ENCODE measurements at regions not wholly inside any gene's neighbourhood (a gene's known extent, or its start where the extent isn't known, plus 50 kb on each side); places are given as distances from the start of the nearest gene placed in this dataset.

DNA sequence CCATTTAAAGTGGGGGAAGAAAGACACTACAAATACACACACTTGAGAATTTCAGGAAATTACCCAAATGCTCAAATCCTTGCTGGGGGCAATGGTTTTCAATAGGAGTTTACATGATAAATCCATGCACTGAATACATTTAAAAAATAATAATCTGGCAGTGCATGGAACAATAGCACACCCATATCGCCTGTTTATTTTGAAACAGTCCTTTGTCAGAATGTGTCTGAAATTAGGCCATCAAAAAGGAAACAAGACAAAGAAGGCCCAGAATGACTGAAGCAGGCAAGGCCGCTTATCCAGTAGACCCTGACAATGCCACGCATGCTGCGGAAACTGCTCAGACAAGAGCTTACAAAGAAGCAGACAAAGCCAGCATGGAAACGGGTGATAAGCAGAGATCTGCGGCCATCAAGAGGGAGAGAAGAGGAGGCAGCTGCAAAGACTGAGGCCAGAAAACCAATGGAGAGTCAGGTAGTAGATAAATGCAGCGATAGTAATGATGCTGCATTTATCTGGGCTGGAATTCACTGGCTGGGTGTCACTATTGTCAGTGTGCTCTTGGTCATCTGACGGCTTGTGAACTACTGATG lies 211.9 kb upstream of the CNR1 start:
- no peak for DNase-seq

DNA sequence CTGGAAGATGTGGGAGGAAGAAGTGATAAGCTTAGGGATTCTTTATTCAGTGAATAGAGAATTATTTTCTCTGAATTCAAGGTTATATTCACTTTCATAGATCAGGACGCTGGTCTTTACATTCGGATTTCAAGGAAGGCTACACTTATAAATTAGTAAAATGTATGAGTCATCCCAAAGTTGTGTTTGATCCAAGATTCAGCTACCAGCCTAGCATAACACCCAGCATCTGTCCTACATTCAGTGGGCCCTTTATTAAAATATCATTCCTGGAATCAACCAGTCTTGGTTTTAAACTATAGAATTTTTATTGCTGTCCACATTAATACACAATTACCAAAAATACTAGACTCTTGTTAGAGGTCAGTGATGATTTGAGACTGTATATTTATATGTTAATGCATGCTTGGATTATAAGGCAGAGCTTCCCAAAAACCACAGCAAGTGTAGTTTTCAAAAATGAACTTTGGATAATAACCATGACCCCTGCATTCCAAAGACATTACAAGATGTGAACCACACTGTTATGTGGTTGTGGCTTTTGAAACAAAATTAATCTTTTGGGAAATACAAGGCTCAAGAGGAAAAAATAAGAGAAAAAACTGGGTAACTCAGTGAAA lies 210.7 kb upstream of the CNR1 start:
- DNase-seq, result no peak

- DNase-seq, result no peak
Measured at GRCh38 chr6:88376197-88376596, 210.1 kb upstream of the CNR1 start.

- peak; percentile 46 to 69 for DNase-seq
Measured at GRCh38 chr6:88374553-88374952, 208.4 kb upstream of the CNR1 start.

DNA sequence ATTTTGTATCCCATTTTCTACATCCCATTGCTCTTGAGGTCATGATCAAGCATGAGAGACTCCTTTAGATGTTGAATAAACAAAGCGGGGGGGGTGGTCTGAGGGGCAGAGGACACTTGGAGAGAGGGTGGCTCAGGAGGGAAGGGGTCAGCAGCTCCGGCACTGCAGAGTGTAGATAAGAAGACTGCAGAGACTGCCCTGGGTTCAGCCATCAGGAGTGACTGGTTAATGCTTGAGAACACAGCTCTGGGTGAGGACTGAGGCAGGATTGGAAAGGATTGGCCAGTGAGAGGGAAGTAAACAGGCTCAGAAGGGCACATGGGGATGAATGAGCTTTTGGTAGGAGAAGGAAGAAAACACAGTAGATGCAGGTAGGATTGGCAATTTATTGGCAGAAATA lies 205.3 kb upstream of the CNR1 start:
- DNase-seq, result no peak

DNA sequence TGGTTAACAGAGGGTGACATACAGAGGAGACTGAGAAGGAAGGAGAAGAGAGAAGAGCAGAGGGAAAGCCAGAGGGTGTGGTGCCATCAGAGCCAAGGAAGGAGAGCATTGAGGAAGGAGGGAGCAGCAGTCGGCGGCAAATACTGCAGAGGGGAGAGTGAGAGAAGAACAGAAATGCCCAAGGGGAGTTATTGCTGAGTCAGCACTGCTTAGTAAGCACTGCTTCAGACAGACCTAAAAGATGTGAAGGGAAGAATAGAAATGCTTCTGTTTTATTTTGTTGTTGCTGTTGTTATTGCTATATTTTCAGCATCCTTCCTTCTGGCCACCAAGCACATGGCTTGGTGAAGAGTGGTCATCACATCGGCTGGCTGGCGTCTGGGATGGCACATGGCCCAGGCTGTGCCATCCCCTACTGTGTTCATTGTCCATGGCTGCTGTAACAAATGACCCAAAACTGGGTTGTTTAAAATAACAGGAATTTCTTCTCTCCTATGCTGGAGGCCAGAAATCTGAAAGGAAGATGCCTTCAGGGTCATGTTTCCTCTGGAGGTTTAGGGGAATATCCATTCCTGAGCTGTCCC lies 204.1 kb upstream of the CNR1 start:
- DNase-seq, result no peak

GRCh38 chr6:88369262-88369661 lies 203.1 kb upstream of the CNR1 start:
- no peak for DNase-seq

DNA sequence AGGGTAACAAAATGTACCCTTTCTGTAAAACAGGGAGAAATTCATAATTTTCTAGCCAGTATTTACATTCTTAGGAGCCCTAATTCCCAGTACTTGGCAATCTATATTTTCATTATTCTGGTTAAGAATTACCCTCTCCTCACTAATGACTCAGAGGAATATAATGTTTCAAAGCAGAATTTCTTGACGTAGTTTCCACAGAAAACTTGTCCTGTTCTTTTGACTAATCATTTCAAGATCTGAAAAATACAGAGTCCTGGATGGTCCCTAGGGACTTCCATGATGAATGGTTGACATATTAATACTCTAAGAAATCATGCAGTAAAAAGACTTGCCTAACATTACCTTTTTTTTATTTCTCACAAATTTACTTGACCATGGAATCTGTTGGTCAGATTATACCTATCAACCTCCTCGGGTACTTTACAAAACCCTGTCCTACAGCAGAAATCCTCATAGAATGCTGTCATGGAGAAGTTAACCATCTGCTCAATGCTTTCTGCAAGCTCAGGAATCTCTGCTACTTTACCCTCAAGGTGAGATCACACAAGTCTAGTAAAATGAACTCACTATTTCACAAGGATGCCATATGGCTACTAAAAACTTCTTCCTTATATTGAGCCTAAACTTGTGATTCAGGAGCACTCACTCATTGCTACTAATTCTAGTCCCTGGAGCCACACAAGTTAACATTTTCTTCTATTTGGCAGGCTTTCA lies 202.1 kb upstream of the CNR1 start:
- DNase-seq, result no peak

DNA sequence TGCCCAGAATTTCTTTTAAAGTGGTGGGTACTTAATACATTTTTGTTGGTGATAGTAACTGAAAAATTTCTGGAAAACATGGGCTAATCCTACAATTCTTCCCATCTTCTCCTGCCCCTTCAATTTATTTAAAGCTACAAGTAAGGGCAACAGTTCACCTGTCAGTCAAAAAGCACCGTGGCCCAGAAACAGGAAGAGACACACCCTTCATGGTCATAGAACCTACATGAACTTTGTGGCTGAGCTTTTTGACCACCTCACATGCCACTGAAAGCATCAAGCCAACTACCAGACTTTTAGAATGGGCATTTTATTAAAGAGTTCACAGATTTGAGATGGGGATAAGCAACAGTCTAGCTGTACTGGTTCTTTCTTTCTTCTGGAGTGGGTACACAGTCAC lies 201.1 kb upstream of the CNR1 start:
- no peak for DNase-seq

GRCh38 chr6:88366672-88367071 lies 200.5 kb upstream of the CNR1 start:
- DNase-seq, result no peak

DNA sequence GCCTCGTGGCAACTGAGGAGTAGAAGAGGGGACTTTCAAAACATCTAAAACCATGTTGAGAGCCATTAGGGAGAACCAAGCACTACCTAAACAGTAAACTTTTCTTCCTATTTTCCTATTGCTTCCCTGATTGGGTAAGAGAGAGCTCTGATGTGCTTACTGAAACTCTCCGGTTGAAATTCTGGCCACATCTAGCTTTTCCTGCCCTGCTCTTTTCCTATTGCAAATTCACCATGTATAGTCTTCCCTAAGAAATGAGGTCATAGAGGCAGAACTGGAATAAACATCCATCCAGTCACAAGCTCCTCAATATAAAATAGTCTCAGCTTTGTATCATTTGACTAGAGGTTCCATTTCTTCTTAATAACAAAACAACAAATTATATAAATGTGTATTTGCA lies 199.5 kb upstream of the CNR1 start:
- no peak for DNase-seq

DNA sequence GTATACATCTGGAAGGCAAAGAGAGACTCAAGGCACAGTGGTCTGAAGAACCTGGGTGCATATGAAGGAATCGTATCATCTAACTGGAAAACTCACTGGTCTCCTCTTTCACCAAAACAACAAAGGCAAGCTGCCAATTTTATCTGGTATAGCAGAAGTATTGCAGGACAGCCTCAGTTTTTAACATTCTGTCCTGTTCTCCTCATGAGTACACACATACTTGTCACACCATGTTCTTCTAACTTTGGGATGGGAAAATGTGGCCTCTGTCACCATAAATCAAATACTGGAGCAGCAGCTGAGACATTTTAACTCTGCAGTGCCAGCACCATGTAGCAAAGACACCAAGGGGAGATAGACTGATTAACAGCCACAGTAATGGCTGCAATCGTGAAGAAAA lies 199.1 kb upstream of the CNR1 start:
- no peak for DNase-seq

- no peak for DNase-seq
Measured at GRCh38 chr6:88361754-88362153, 195.6 kb upstream of the CNR1 start.

DNA sequence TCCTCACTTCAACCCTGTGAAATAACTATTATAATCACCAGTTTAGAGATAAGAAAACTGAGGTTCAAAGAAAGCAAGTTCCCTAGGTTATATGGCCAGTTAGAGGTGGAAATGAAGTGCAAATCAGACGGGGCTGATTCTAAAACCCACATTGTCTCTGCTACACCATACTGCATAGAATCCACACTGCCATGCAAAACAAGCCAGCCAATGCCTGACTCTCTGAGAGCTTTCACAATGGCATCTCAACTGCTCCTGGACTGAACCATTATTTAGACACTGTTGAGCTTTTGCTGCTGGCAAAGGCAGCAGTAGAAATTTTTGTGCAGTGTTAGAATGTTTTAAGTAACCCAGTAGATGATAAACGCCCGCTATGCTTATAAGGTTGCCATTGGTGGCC lies 195.2 kb upstream of the CNR1 start:
- DNase-seq, result no peak

- DNase-seq, result no peak
Measured at GRCh38 chr6:88360203-88360797, 194.2 kb upstream of the CNR1 start.

DNA sequence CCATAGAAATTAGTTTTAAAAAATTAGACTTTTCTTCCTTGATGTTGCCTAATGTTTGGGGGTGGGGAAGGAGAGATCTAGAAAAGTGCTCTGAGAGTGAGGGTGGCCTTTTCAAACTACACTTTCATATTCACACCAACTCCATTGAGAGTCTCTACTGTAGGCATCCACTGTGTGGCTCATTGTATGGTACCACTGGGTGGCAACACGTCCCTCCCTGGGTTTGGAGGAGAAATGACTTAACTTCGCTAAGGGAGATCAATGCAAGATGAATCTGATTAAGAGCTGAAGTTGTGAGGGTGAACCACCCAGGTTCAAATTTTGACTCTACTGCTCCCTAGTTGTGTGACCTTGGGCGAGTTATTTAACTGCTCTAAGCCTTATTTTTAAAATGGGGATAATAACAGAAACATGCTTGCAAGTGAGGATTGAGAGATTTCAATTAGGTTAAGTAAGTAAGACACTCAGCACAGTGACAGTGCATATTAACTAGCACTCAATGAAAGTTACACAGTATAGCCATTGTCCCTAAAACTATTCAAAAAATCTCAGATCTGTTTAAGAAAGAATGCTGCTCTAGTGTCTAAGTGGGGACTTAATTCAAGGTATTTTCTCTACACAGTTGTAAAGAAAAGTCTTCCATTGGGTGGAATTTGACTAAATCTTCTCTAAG lies 193.5 kb upstream of the CNR1 start:
- no peak for DNase-seq

DNA sequence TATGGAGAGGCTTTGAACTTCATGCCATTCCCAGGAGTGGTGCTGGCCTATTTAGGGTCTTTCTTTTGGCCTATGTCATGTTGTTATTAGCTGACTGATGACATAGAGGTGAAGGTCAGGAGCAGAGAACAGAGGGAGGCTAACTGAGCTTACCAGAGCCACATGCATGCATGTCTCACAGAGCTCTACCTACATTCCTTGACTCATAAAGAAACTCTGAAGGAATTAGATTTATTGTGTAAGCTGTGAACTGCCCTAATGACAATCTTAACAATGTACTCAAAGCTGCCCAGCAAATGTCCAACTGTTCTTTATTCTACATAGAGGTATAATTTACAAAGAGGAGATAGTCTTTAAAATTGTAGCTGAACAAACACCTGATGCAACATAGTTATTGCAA lies 192.7 kb upstream of the CNR1 start:
- no peak for DNase-seq

DNA sequence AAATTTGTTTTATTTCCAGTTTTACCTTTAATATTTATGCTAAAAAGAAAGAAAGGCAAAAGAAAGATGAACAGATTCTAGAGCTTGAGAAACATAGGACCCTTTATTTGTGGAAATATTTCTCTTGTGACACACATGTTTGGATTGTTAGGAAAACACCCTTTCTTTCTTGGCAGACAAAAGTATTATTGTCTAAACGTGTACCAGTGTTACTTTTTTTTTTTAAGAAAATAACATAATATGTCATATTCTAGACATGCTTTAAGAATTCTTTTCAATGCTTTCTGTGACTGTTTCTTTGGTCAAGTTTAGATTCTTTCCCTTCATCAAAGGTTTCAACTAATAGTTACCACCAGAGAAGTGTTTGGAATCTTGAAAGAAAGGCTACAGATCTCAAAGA lies 183.4 kb upstream of the CNR1 start:
- no peak for DNase-seq

GRCh38 chr6:88342336-88342735 lies 176.2 kb upstream of the CNR1 start:
- no peak for DNase-seq

DNA sequence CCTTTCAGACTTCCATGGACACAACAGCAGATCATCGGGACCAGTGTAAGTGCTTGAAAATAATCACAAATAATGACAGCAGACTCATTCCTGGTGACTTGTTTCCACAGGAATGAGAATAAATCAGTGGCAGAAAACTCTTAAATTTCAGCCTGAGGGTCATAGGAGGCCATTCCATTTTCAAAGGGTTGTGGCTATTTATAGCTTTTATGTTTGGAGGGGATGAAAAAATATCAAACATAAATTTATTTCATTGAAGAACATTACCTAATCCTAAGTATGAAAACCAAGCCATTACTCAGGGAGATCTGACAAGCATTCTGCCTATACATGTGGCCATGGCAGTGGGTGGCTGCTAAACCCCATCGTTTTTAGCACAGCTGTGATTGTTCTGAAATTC lies 173.6 kb upstream of the CNR1 start:
- no peak for DNase-seq

DNA sequence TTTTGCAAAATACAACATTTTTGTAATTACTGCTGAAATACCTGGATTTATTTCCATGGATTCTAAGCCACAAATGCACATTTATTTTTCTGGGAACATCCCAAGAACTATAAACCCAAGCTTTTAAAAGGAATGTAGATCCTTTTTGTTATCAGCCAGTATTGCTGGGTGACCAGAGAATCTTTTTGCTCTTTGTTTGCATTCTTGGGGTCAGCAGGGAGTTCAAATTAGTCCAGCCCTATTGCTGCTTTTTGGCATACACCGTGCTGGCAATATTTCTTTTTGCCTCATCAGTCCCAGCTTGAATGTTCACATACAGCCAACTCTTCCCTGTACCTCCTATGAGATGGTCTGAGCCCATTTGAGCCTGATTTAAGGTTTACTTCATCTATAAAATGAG lies 155.2 kb upstream of the CNR1 start:
- no peak for DNase-seq

DNA sequence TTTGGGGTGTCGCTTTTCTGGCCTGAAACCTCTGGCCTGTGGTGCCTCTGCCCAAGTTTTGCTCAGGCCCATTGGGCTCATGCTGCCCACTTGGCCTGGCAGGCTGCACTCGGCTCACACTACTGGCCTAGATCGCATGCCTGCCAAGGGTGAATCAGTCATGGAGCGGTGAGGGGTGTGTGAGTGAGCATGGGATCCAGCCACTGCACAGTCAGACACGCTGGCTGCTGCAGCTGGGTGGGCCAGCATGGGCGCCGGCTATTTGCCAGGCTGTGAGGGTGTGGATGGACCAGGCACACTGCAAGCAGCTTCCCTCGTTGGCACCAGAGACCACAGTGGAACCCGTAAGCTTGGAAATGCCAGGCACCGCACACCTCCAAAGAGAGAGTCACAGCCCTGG lies 145.4 kb upstream of the CNR1 start:
- no peak for DNase-seq

- DNase-seq, result no peak
Measured at GRCh38 chr6:88304520-88304919, 138.4 kb upstream of the CNR1 start.

All from SHP77 (cell line).